Smooth muscle cell (in vitro differentiated cells): ENCODE measurements at regions not wholly inside any gene's neighbourhood (a gene's known extent, or its start where the extent isn't known, plus 50 kb on each side); places are given as distances from the start of the nearest gene placed in this dataset.

Experiments
- DNase-seq: peaks from one replicate; lab custom pipeline; 2025; ENCODE audit not compliant: unreplicated experiment; lab: John Stamatoyannopoulos, UW
- H2AFZ ChIP-seq: fragments of 200-600 bp; sonication (generic); 2 replicates; pipeline ENCODE4 v1.6.0; 2016; ENCODE audit warnings: antibody characterized with exemption, low read depth, mild to moderate bottlenecking
- H3F3A ChIP-seq: fragments of 200-600 bp; sonication (generic); 2 replicates; pipeline ENCODE4 v1.6.0; 2017; ENCODE audit warnings: antibody characterized with exemption, low read depth
- H3K27ac ChIP-seq: fragments of 200-600 bp; sonication (generic); 2 replicates; pipeline ENCODE4 v1.5.1; 2016; ENCODE audit warnings: low read depth, mild to moderate bottlenecking
- H3K27me3 ChIP-seq: fragments of 200-600 bp; sonication (generic); 2 replicates; pipeline ENCODE4 v1.6.1; 2016; ENCODE audit warnings: low read depth, mild to moderate bottlenecking
- H3K36me3 ChIP-seq: fragments of 200-600 bp; sonication (generic); 2 replicates; pipeline ENCODE4 v1.5.1; 2016; ENCODE audit warnings: low read depth
- H3K4me1 ChIP-seq: fragments of 200-600 bp; sonication (generic); 2 replicates; pipeline ENCODE4 v1.5.1; 2016; ENCODE audit warnings: low read depth
- H3K4me2 ChIP-seq: fragments of 200-600 bp; sonication (generic); 2 replicates; pipeline ENCODE4 v1.6.0; 2016; ENCODE audit warnings: mild to moderate bottlenecking
- H3K4me3 ChIP-seq: fragments of 200-600 bp; sonication (generic); 2 replicates; pipeline ENCODE4 v1.5.1; 2016; ENCODE audit warnings: mild to moderate bottlenecking
- H3K79me2 ChIP-seq: fragments of 200-600 bp; sonication (generic); 2 replicates; pipeline ENCODE4 v1.6.0; 2016; ENCODE audit warnings: low read depth, mild to moderate bottlenecking
- H3K9ac ChIP-seq: fragments of 200-600 bp; sonication (generic); 2 replicates; pipeline ENCODE4 v1.6.0; 2016; ENCODE audit warnings: low read depth
- H3K9me3 ChIP-seq: fragments of 200-600 bp; sonication (generic); replicated peaks from 2 replicates; pipeline ENCODE4 v1.5.1; 2016; ENCODE audit warnings: low read depth
- H4K20me1 ChIP-seq: fragments of 200-600 bp; sonication (generic); 2 replicates; pipeline ENCODE4 v1.6.0; 2016; ENCODE audit warnings: low read depth
- CTCF ChIP-seq: fragments of 200-600 bp; sonication (generic); IDR thresholded peaks from 2 replicates; pipeline ENCODE4 v1.5.1; 2017; ENCODE audit warnings: borderline replicate concordance, mild to moderate bottlenecking, antibody characterized with exemption; ENCODE audit not compliant: insufficient read depth, poor library complexity, severe bottlenecking
- WGBS: methylation state at CpG from one replicate; pipeline ENCODE4 v1.1.7; 2016; ENCODE audit warnings: low lambda C conversion rate; 5-methylcytosine and 5-hydroxymethylcytosine counted together

GRCh38 chr2:122512091-122512490, 756.6 kb downstream of the TSN start:
- WGBS, result 94% methylated on average over 1 of the region's 1 CpG
- Histone ChIP-seq H4K20me1 (no peaks in the 10 kb centered on the region), H2AFZ (no peak overlapping the region), H3K9ac (no peak overlapping the region), H3F3A (no peaks in the 10 kb centered on the region), H3K4me1 (peaks cover 13% of the 10 kb centered on the region), H3K27me3 (no peaks in the 10 kb centered on the region), H3K9me3 (no peaks in the 10 kb centered on the region), H3K4me2 (no peak overlapping the region), H3K4me3 (no peak overlapping the region), H3K79me2 (no peaks in the 10 kb centered on the region), H3K36me3 (no peaks in the 10 kb centered on the region), H3K27ac (no peak overlapping the region)
- no peak for TF ChIP-seq CTCF
- DNase-seq, result no peak

GRCh38 chr2:122514451-122514996, 759.1 kb downstream of the TSN start:
- DNase-seq, result no peak

GRCh38 chr2:122515731-122516290, 760.4 kb downstream of the TSN start:
- H3K9ac ChIP-seq, result no peak overlapping the region
- DNase-seq, result no peak
- 49% methylated on average over 5 of the region's 5 CpGs for WGBS
- no peak overlapping the region for H3K4me2 ChIP-seq
- H4K20me1 ChIP-seq, result no peaks in the 10 kb centered on the region
- no peaks in the 10 kb centered on the region for H3K27me3 ChIP-seq
- H2AFZ ChIP-seq, result no peak overlapping the region
- H3K27ac ChIP-seq, result no peak overlapping the region
- H3K9me3 ChIP-seq, result no peaks in the 10 kb centered on the region
- no peaks in the 10 kb centered on the region for H3F3A ChIP-seq
- no peak for TF ChIP-seq CTCF
- no peaks in the 10 kb centered on the region for H3K79me2 ChIP-seq
- no peaks in the 10 kb centered on the region for H3K36me3 ChIP-seq
- no peak overlapping the region for H3K4me3 ChIP-seq
- H3K4me1 ChIP-seq, result peaks cover 13% of the 10 kb centered on the region

More at GRCh38 chr2:122514451-122514996, 759.1 kb downstream of the TSN start:
- Histone ChIP-seq H2AFZ (no peak overlapping the region), H3K4me3 (no peak overlapping the region), H3K79me2 (no peaks in the 10 kb centered on the region), H3K4me2 (no peak overlapping the region), H3K27ac (no peak overlapping the region), H3K4me1 (peaks cover 13% of the 10 kb centered on the region), H3K9ac (no peak overlapping the region), H3F3A (no peaks in the 10 kb centered on the region), H3K9me3 (no peaks in the 10 kb centered on the region), H4K20me1 (no peaks in the 10 kb centered on the region), H3K27me3 (no peaks in the 10 kb centered on the region), H3K36me3 (no peaks in the 10 kb centered on the region)
- no peak for TF ChIP-seq CTCF
- WGBS, result 86% methylated on average over 7 of the region's 7 CpGs

- Histone ChIP-seq H4K20me1 (no peaks in the 10 kb centered on the region), H3K9ac (no peak overlapping the region), H3K27ac (no peak overlapping the region), H2AFZ (no peak overlapping the region), H3K27me3 (no peaks in the 10 kb centered on the region), H3K4me3 (no peak overlapping the region), H3K4me1 (peaks cover 13% of the 10 kb centered on the region), H3K79me2 (no peaks in the 10 kb centered on the region), H3K36me3 (no peaks in the 10 kb centered on the region), H3K4me2 (no peak overlapping the region), H3F3A (no peaks in the 10 kb centered on the region), H3K9me3 (no peaks in the 10 kb centered on the region)
- WGBS, result 65% methylated on average over 2 of the region's 2 CpGs
- DNase-seq, result no peak
- no peak for TF ChIP-seq CTCF
Observed at GRCh38 chr2:122516775-122517174, 761.3 kb downstream of the TSN start.
